ENCODE measurements at regions not wholly inside any gene's neighbourhood (a gene's known extent, or its start where the extent isn't known, plus 50 kb on each side); places are given as distances from the start of the nearest gene placed in this dataset.

DNA sequence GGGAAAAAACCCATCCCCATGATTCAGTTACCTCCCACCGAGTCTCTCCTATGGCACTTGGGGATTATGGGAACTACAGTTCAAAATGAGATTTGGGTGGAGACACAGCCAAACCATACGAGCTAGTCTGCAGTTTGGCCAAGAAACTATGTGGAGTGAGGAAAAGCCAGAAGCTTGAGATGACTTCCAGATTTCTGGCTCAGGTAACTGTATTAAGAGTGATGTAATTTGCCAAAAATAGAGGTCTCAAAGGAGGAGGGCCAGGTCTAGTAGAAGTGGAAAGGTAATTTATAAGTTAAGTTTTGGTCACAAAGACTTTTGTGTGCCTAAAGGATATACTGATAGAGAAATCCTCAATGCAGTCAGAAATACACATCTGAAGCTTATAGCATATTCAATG is 279.7 kb upstream of the MGMT start:
- TF ChIP-seq, protein P1, sequence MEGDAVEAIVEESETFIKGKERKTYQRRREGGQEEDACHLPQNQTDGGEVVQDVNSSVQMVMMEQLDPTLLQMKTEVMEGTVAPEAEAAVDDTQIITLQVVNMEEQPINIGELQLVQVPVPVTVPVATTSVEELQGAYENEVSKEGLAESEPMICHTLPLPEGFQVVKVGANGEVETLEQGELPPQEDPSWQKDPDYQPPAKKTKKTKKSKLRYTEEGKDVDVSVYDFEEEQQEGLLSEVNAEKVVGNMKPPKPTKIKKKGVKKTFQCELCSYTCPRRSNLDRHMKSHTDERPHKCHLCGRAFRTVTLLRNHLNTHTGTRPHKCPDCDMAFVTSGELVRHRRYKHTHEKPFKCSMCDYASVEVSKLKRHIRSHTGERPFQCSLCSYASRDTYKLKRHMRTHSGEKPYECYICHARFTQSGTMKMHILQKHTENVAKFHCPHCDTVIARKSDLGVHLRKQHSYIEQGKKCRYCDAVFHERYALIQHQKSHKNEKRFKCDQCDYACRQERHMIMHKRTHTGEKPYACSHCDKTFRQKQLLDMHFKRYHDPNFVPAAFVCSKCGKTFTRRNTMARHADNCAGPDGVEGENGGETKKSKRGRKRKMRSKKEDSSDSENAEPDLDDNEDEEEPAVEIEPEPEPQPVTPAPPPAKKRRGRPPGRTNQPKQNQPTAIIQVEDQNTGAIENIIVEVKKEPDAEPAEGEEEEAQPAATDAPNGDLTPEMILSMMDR (IDR thresholded peaks at IDR 0.05): no peak
- TF ChIP-seq POLR2AphosphoS5 (IDR thresholded peaks at IDR 0.05) (no peak), POLR2A (IDR thresholded peaks at IDR 0.05) (no peak), EP300 (IDR thresholded peaks at IDR 0.05) (no peak)
- Histone ChIP-seq H3K36me3 (no peaks in the 10 kb centered on the region), H3K9me3 (peaks cover 0 to 3% (median under 1%) of the 10 kb centered on the region in 4 donors), H3K4me3 (no peak overlapping the region), H3K4me1 (peaks cover 0 to 11% (median 9%) of the 10 kb centered on the region in 4 donors), H3K27me3 (no peaks in the 10 kb centered on the region), H3K27ac (no peak overlapping the region)
- 42 to 52% methylated on average over 2 of the region's 2 CpGs for WGBS, 2 donors
- intact Hi-C loops (cut with DNase I): no loop called here
- no peak for DNase-seq

DNA sequence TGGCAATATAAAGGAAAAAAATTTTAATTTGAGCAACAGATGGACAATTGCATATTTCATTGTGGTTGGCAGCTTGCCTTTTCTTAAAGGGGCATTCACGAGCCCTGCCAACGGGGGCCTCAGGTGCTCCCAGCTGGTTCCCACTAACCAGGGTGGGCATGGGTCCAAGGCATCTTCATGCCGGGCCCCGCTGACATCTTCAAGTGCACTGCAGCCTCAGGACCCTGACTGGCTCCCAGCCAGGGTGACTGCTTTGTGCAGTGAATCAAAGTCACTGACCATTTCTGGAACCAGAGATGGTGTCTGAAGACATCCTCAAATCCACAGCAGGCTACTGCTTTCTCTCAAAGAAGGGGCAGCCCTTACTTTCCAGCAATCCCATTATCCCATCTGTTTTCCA is 275.2 kb upstream of the MGMT start:
- no peak overlapping the region for H3K4me3 ChIP-seq
- DNase-seq: peak; percentile 72
- 39 to 65% methylated on average over 4 of the region's 4 CpGs for WGBS, 2 donors
- no peaks in the 10 kb centered on the region for H3K27me3 ChIP-seq
- H3K9me3 ChIP-seq: peaks cover 0 to 3% (median under 1%) of the 10 kb centered on the region in 4 donors
- intact Hi-C loops (cut with DNase I): loop anchor here (5.0 kb wide), 1 partner anchor 94 kb away; no protein-coding TSS in a partner anchor
- TF ChIP-seq EP300 (IDR thresholded peaks at IDR 0.05): no peak
- TF ChIP-seq, protein P1 (IDR thresholded peaks at IDR 0.05): no peak
- peak in 3 of 4 donors; percentile 57 to 59 (median 58) for TF ChIP-seq POLR2AphosphoS5 (IDR thresholded peaks at IDR 0.05)
- no peak for TF ChIP-seq POLR2A (IDR thresholded peaks at IDR 0.05)
- H3K27ac ChIP-seq: peak overlapping the region in 3 of 4 donors; percentile 44 to 58 (median 55)
- H3K4me1 ChIP-seq: peaks cover 0 to 21% (median 20%) of the 10 kb centered on the region in 4 donors
- H3K36me3 ChIP-seq: no peaks in the 10 kb centered on the region

DNA sequence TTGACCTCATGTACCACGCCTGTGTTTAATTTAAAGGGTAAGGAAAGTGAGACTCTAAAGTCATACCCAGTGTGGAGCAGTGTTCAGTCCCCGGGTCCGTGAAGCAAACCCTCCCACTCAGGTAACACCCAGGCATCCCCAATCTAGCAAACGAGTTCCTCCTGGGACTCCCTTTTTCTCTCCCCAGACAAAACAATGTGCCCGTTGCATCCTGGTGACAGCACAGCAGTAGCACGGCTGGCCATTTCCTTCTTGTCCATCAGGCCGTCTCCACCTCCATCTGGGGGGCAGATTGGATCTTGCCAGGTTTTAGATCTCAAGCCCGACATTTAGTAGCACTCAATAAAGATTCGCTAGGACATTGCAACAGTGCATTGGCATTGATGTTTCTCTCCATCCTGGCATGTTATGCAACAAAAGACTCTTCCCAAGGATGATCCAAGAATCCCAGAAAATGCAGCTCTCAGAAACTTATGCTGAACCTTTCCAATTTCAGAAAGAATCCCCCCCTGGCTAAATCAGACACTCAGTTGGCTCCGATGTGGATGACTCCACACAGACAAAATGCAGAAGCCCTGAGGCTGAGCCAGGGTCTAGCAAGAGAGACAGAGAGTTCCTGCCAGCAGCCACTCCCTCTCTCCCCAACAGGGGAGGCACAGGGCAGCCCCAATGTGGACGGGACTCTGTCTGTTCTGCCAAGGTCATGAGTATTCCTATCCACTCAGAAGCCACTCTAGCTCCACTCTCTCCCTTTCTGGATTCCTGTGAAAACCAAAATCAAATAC is 274.5 kb upstream of the MGMT start:
- Histone ChIP-seq H3K9me3 (peaks cover 0 to 3% (median 0%) of the 10 kb centered on the region in 4 donors), H3K27me3 (no peaks in the 10 kb centered on the region), H3K27ac (peak overlapping the region in 3 of 4 donors; percentile 44 to 58 (median 55)), H3K4me3 (no peak overlapping the region), H3K4me1 (peaks cover 0 to 21% (median 20%) of the 10 kb centered on the region in 4 donors), H3K36me3 (no peaks in the 10 kb centered on the region)
- no peak for TF ChIP-seq POLR2A (IDR thresholded peaks at IDR 0.05)
- peak; percentile 13 to 75 (median 62) for TF ChIP-seq POLR2AphosphoS5 (IDR thresholded peaks at IDR 0.05)
- TF ChIP-seq, protein P1 (IDR thresholded peaks at IDR 0.05): no peak
- DNase-seq: peak; percentile 92
- intact Hi-C loops (cut with DNase I): loop anchor here (5.0 kb wide), 1 partner anchor 95 kb away; no protein-coding TSS in a partner anchor
- WGBS, 2 donors: 66 to 71% methylated on average over 11 of the region's 11 CpGs

DNA sequence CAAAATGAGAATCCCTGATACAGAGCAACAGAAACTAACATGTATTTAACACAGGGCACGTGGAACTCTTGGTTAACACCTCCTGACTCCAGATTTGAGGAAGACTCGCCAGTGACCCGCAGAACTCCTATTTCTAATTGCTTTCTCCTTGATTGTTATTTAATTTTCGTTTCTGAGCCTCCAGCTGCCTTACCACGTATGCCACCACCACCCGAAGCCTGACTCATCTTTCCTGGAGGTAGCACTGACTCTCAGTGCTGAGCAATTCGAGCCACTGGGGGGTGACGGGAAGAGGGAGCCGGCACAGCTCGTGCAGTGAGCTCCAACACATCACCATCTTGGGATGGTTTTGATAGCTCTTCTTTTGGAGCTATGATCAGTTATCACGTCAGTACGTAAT is 273.9 kb upstream of the MGMT start:
- DNase-seq: peak; percentile 66
- intact Hi-C loops (cut with DNase I): loop anchor here (5.0 kb wide), 1 partner anchor 96 kb away; no protein-coding TSS in a partner anchor
- H3K4me3 ChIP-seq: no peak overlapping the region
- 65 to 69% methylated on average over 12 of the region's 12 CpGs for WGBS, 2 donors
- TF ChIP-seq POLR2AphosphoS5 (IDR thresholded peaks at IDR 0.05) (peak in 1 of 4 donors; percentile 3), EP300 (IDR thresholded peaks at IDR 0.05) (no peak)
- H3K27me3 ChIP-seq: no peaks in the 10 kb centered on the region
- H3K9me3 ChIP-seq: peaks cover 0 to 3% (median 0%) of the 10 kb centered on the region in 4 donors
- peak overlapping the region in 3 of 4 donors; percentile 35 to 55 (median 38) for H3K27ac ChIP-seq
- peaks cover 0 to 21% (median 20%) of the 10 kb centered on the region in 4 donors for H3K4me1 ChIP-seq
- H3K36me3 ChIP-seq: no peaks in the 10 kb centered on the region

DNA sequence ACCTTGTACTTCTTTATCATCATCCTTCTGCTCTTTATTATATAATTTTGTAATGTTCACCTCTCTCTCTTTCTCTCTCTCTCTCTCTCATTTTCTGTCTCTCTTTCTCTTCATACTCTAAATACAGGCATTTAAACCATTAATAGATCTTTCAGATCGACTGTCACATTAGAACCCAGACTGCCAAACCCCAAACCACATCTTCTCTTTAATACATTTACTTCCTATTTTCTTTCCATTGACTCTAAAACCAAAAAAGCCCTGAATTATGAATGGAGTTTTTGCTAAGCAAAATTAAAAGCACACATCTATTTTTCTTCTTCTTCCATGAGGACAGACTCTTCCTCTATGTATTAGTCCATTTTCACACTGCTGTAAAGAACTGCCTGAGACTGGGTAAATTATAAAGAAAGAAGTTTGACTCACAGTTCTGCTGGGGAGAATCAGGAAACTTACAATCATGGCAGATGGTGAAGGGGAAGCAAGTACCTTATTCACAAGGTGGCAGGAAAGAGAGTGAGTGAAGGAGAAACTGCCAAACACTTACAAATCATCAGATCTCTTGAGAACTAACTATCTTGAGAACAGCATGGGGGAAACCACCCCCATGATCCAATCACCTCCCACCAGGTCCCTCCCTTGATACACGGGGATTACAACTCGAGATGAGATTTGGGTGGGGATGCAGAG is 272.7 kb upstream of the MGMT start:
- TF ChIP-seq, protein P1 (IDR thresholded peaks at IDR 0.05): no peak
- WGBS, 2 donors: 48 to 60% methylated on average over 3 of the region's 3 CpGs
- intact Hi-C loops (cut with DNase I): loop anchor here (5.0 kb wide), 1 partner anchor 97 kb away; no protein-coding TSS in a partner anchor
- no peaks in the 10 kb centered on the region for H3K9me3 ChIP-seq
- no peaks in the 10 kb centered on the region for H3K36me3 ChIP-seq
- no peaks in the 10 kb centered on the region for H3K27me3 ChIP-seq
- no peak overlapping the region for H3K4me3 ChIP-seq
- peaks cover 0 to 21% (median 20%) of the 10 kb centered on the region in 4 donors for H3K4me1 ChIP-seq
- no peak overlapping the region for H3K27ac ChIP-seq
- DNase-seq: no peak

Data from sigmoid colon (tissue), 6 donors.